Activated CD4-positive, alpha-beta T cell treated with anti-CD3 and anti-CD28 coated beads, Interleukin-2, Interleukin-4, amounts not matched to agents 100 ng/mL and 50 ng/mL, durations not matched to agents 16 hours and 8 hours (primary cell): ENCODE measurements at regions not wholly inside any gene's neighbourhood (a gene's known extent, or its start where the extent isn't known, plus 50 kb on each side); places are given as distances from the start of the nearest gene placed in this dataset.
"Not testable (repeated sequence)": the region's sequence is repeated elsewhere in the genome, so short reads cannot be mapped to it uniquely, and the experiment has no call there.

Experiments
- DNase-seq: peaks from one replicate; pipeline ENCODE4 v3.0.0-alpha.2; 2020; ENCODE audit warnings: low spot score

GRCh38 chr18:41693008-41693407, 262.0 kb upstream of the PIK3C3 start:
- no peak for DNase-seq

- no peak for DNase-seq
These were observed 264.5 kb upstream of the PIK3C3 start for GRCh38 chr18:41690332-41691127.

- no peak for DNase-seq
These were observed 267.9 kb upstream of the PIK3C3 start for GRCh38 chr18:41687138-41687537.

- DNase-seq, result no peak
These were observed 273.7 kb upstream of the PIK3C3 start for GRCh38 chr18:41681138-41681880.

GRCh38 chr18:41674506-41674905, 280.5 kb upstream of the PIK3C3 start:
- DNase-seq, result no peak

GRCh38 chr18:41666231-41666630, 288.8 kb upstream of the PIK3C3 start:
- no peak for DNase-seq

GRCh38 chr18:41665210-41665609, 289.8 kb upstream of the PIK3C3 start:
- no peak for DNase-seq

GRCh38 chr18:41660654-41661053, 294.4 kb upstream of the PIK3C3 start:
- no peak for DNase-seq

GRCh38 chr18:41659438-41660130, 295.4 kb upstream of the PIK3C3 start:
- DNase-seq, result no peak

GRCh38 chr18:41657189-41657588, 297.8 kb upstream of the PIK3C3 start:
- no peak for DNase-seq

GRCh38 chr18:41655074-41655473, 300.0 kb upstream of the PIK3C3 start:
- DNase-seq, result no peak

- no peak for DNase-seq
These were observed 307.1 kb upstream of the PIK3C3 start for GRCh38 chr18:41647914-41648313.

- DNase-seq, result no peak
These were observed 308.0 kb upstream of the PIK3C3 start for GRCh38 chr18:41646915-41647620.

GRCh38 chr18:41645589-41646360, 309.3 kb upstream of the PIK3C3 start:
- DNase-seq, result no peak

- DNase-seq, result no peak
These were observed 310.6 kb upstream of the PIK3C3 start for GRCh38 chr18:41644466-41644865.

GRCh38 chr18:41643427-41643826, 311.6 kb upstream of the PIK3C3 start:
- no peak for DNase-seq

- DNase-seq, result no peak
These were observed 312.3 kb upstream of the PIK3C3 start for GRCh38 chr18:41642756-41643155.

GRCh38 chr18:41639218-41639617, 315.8 kb upstream of the PIK3C3 start:
- no peak for DNase-seq

GRCh38 chr18:41631723-41632285, 323.2 kb upstream of the PIK3C3 start:
- DNase-seq, result not testable (repeated sequence)

GRCh38 chr18:41630232-41630886, 324.7 kb upstream of the PIK3C3 start:
- no peak for DNase-seq

GRCh38 chr18:41624460-41624859, 330.6 kb upstream of the PIK3C3 start:
- no peak for DNase-seq
